G401.6 (cell line): ENCODE measurements at regions not wholly inside any gene's neighbourhood (a gene's known extent, or its start where the extent isn't known, plus 50 kb on each side); places are given as distances from the start of the nearest gene placed in this dataset.
"Not testable (repeated sequence)": the region's sequence is repeated elsewhere in the genome, so short reads cannot be mapped to it uniquely, and the experiment has no call there.

Experiments used
- FAIRE-seq: peaks from 2 replicates; lab custom pipeline; 2012; peaks lifted over from hg19 to GRCh38; lab: Jason Lieb, UNC

DNA sequence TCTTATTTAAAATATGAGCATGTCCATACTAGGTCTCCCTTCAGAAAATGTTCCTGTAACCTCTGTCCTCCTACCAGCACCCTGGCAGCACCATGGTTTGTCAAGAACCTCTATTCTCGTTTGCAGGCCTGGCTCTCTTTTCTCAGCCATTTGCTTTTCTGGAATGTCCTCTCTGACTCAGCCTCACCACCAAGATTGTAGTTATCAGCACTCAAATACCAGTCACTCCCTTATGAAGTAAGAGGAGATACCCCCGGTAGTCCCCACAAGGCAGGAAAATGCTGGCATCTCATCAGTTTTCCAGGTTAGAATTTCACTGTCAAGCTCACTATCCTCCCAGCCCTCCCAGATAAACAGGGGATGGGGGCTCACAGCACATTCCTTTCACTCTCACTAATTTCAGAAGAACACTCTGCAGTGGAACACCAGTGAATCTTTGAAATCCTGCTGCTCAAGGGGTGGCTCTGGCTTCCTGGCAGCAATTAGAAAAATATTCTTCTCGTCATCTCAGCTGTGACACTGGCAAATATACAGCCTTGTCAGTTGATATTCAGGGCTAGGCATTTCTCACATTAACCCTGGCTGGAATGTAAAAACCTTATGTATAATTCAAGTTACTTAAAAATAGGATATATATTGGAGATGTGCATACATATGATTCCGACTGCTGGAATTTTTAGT lies 129.2 kb downstream of the TBX18 start:
- no peak for FAIRE-seq

- no peak for FAIRE-seq
Observed at GRCh38 chr6:84633771-84634170, 130.6 kb downstream of the TBX18 start.

- FAIRE-seq, result not testable (repeated sequence)
Observed at GRCh38 chr6:84626527-84626926, 137.9 kb downstream of the TBX18 start.

DNA sequence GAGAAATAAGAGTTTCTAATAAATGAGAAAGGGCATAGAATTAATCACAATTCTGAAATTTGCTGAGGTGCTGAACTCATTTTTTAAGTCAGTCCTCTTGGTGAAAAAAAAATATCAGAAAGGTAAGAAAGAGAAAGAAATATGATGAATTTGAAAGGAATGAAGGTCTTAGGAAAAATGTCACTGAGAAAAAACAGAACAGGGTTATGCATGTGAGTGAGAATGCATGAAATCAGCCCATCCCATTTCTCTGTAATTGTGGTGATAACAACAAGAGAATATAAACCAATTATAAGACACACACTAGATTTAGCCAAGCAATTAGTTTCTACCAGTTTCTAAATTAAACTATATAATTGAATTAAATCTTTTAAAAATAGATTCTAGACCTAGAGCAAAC lies 138.9 kb downstream of the TBX18 start:
- no peak for FAIRE-seq

GRCh38 chr6:84623956-84624680 lies 140.3 kb downstream of the TBX18 start:
- no peak for FAIRE-seq

GRCh38 chr6:84618836-84619235 lies 145.6 kb downstream of the TBX18 start:
- FAIRE-seq, result no peak

- FAIRE-seq, result no peak
Observed at GRCh38 chr6:84618046-84618752, 146.2 kb downstream of the TBX18 start.

- FAIRE-seq, result no peak
Observed at GRCh38 chr6:84615987-84616386, 148.4 kb downstream of the TBX18 start.

DNA sequence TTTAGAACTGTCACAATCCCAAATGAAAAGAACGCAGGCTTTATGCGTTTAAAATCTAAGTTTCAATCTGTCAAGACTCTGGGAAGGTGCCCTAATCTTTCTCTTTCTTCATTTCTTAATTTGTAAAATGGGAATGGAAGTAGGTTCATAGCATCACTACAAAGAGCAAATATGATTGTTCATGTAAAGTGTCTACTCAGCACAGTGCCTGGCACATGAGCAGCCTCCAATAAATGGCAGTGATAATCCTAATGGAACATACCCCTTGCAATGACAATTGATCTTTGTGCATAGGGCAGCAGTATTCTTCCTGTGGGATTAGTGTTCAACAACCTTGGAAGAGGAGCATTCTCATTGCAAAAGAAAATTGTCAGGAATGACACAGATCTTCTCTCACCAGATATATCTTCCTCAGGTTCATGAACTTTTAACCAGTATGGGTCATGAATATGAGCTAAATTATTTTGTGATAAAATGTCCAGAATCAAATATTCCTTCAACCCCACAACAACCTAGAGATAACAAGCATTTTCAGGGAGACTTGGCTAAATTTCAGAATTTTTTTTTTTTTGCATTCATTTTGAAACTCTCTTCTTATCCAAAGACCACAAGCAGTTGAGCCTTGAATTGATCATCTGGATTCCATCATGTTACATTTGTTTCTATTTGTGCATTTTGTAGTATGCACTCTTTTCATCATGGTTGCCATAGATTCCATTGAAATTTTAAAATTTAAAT lies 149.1 kb downstream of the TBX18 start:
- FAIRE-seq, result no peak

- FAIRE-seq, result no peak
Observed at GRCh38 chr6:84606860-84607259, 157.5 kb downstream of the TBX18 start.

- FAIRE-seq, result no peak
Observed at GRCh38 chr6:84605298-84605697, 159.1 kb downstream of the TBX18 start.

DNA sequence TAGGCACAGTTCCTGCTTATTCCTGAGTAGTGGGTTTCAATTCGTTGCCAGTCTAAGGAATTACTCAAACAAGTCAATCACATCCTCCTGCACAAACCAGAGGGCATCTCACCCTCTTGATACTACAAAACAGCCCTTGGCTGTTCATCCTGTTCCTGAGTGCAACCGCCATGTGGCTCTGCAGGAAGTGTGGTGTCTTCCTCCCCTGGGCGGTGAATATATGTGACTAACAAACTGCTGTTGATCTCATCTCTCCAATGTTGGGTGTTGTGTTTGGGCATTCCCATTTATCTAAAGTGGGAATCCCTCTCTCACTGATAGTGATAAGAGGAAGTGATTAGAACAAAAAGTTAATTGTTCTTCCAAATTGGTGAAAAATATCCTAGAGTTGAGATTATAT lies 163.0 kb downstream of the TBX18 start:
- no peak for FAIRE-seq

GRCh38 chr6:84599991-84600390 lies 164.4 kb downstream of the TBX18 start:
- no peak for FAIRE-seq

DNA sequence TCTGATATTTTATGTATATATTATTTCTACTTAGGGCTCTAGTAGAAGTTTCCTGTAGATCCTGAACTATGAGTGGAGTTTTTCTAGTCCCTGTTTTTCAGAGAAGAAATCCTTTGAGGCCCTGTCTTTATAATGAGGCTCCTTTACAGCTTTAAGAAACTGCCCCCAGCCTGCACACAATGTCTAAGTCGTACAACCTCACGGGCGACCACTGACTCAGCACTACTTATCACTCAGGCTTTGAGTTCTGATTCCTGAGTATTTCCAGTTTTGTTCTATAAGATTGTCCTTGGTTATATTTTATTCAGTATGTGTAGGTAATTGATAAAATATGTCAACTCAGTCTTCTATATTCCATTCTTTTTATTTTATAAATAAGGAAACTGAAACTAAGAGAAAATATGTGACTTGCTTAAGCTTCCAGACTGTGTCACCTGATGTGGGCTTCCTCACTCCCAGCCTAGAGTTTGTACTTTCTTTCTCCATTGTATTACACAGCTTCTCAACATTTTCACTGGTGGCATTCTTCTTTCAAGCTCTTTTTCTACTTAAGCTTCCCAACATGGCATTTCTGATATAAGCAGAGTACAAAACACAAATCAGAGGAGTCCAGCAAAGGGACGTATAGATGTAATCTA lies 167.0 kb downstream of the TBX18 start:
- no peak for FAIRE-seq

- FAIRE-seq, result no peak
Observed at GRCh38 chr6:84596488-84596887, 167.9 kb downstream of the TBX18 start.

GRCh38 chr6:84588697-84589080 lies 175.7 kb downstream of the TBX18 start:
- FAIRE-seq, result no peak

- FAIRE-seq, result not testable (repeated sequence)
Observed at GRCh38 chr6:84587994-84588696, 176.3 kb downstream of the TBX18 start.

DNA sequence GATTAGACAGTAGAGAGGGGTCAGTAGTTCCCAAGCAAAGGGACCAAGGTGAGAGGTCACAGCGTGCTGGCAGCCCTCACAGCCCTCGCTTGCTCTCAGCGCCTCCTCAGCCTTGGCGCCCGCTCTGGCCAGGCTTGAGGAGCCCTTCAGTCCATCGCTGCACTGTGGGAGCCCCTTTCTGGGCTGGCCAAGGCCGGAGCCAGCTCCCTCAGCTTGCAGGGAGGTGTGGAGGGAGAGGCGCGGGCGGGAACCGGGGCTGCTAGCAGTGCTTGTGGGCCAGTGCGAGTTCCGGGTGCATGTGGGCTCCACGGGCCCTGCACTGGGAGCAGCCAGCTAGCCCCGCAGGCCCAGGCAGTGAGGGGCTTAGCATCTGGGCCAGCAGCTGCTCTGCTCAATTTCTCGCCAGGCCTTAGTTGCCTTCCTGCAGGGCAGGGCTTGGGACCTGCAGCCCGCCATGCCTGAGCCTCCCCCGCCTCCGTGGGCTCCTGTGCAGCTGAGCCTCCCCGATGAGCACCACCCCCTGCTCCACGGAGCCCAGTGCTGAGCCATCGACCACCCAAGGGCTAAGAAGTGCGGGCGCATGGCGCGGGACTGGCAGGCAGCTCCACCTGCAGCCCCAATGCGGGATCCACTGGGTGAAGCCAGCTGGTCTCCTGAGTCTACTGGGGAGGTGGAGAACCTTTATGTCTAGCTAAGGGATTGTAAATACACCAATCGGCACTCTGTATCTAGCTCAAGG lies 177.0 kb downstream of the TBX18 start:
- FAIRE-seq, result not testable (repeated sequence)

- no peak for FAIRE-seq
Observed at GRCh38 chr6:84583784-84584183, 180.6 kb downstream of the TBX18 start.

DNA sequence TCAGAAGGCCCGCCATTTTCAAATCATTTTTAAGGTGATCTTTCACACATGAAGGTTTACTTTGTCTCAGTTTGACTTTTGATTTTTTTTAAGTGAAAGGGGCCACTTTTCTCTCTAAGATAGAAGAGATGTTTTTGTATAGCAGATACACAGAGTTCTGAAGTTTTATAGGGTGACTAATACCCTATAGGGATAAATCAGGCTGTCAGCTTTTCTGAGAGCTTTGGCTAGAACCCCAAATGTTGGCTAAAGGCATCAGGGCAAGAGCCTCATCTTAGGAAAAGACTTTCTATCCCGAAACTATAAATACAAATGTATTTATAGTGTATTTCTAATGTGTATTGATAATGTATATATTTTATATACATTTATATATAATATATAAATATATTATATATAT lies 181.4 kb downstream of the TBX18 start:
- FAIRE-seq, result peak; percentile 72
